ENCODE measurements at regions not wholly inside any gene's neighbourhood (a gene's known extent, or its start where the extent isn't known, plus 50 kb on each side); places are given as distances from the start of the nearest gene placed in this dataset.

GRCh38 chr10:29055101-29055500, 233.8 kb upstream of the LYZL1 start:
- RAD21 ChIA-PET (ENCODE audit: low non-redundant PET in 1 of 2, low total read pairs in 2 of 2, uncharacterized antibody in 2 of 2, unreplicated experiment in 2 of 2): no interaction called here
- no TSS peak for BruUV-seq (replicated peaks)
- Histone ChIP-seq H3K27me3 (ENCODE audit: insufficient read depth, low read length) (peaks cover 4% of the 10 kb centered on the region; the same call in 1 of the 2 replicates), H4K20me1 (ENCODE audit: insufficient read depth) (no peaks in the 10 kb centered on the region), H3K4me1 (ENCODE audit: control insufficient read depth in 1 of 2, insufficient read depth in 2 of 2, low read length in 2 of 2) (no peaks in the 10 kb centered on the region), H3K79me2 (ENCODE audit: insufficient read depth, low read length) (no peaks in the 10 kb centered on the region), H2AFZ (ENCODE audit: low read depth, low read length, poor library complexity, severe bottlenecking) (no peak overlapping the region), H3K4me3 (replicated peaks in 1 of 2; ENCODE audit: low read depth in 1 of 2, low read length in 2 of 2) (no peak overlapping the region), H3K36me3 (ENCODE audit: control insufficient read depth in 1 of 2, insufficient read depth in 2 of 2, low read length in 2 of 2) (no peaks in the 10 kb centered on the region), H3K9ac (ENCODE audit: low read length) (no peak overlapping the region), H3K27ac (ENCODE audit: low read depth, low read length) (no peak overlapping the region), H3K4me2 (ENCODE audit: low read length) (no peak overlapping the region), H3K9me2 (ENCODE audit: insufficient read depth) (no peaks in the 10 kb centered on the region), H3K9me3 (ENCODE audit: control insufficient read depth in 1 of 2, insufficient read depth in 1 of 2, low read depth in 1 of 2, low read length in 2 of 2) (no peaks in the 10 kb centered on the region)
- intact Hi-C loops (cut with micrococcal nuclease): no loop called here
- POLR2A ChIA-PET: no interaction called here
- CTCF ChIA-PET: no interaction called here
- no peak for DNase-seq (ENCODE audit: low read depth, low spot score)
- TF ChIP-seq EZH2phosphoT487 (IDR thresholded peaks at IDR 0.05; ENCODE audit: borderline replicate concordance) (no peak), FOSL1 (IDR thresholded peaks at IDR 0.05; ENCODE audit: low read depth) (no peak), SRF (IDR thresholded peaks at IDR 0.05; ENCODE audit: low read depth) (no peak), ZFX (IDR thresholded peaks at IDR 0.05) (no peak), SIN3A (IDR thresholded peaks at IDR 0.05; ENCODE audit: low read depth) (no peak), RAD21 (IDR thresholded peaks at IDR 0.05; ENCODE audit: low read depth) (no peak), ELF1 (IDR thresholded peaks at IDR 0.05; ENCODE audit: borderline replicate concordance, low read depth) (no peak), EZH2 (IDR thresholded peaks at IDR 0.05) (no peak), JUND (IDR thresholded peaks at IDR 0.05) (no peak), CEBPB (IDR thresholded peaks at IDR 0.05; ENCODE audit: low read depth) (no peak), SP1 (IDR thresholded peaks at IDR 0.05; ENCODE audit: low read depth) (no peak), ZNF274 (IDR thresholded peaks at IDR 0.05; ENCODE audit: low read depth, low read length) (no peak), TCF7L2 (IDR thresholded peaks at IDR 0.05; ENCODE audit: borderline replicate concordance, extremely low read depth, insufficient read depth, insufficient read length) (no peak), EGR1 (IDR thresholded peaks at IDR 0.05; ENCODE audit: low read depth) (no peak), POLR2AphosphoS5 (IDR thresholded peaks at IDR 0.05; ENCODE audit: low read depth, low read length) (no peak), YY1 (IDR thresholded peaks at IDR 0.05; ENCODE audit: extremely low read depth, insufficient replicate concordance, low read depth, low read length) (no peak)
- TF ChIP-seq, protein P1, sequence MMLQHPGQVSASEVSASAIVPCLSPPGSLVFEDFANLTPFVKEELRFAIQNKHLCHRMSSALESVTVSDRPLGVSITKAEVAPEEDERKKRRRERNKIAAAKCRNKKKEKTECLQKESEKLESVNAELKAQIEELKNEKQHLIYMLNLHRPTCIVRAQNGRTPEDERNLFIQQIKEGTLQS (IDR thresholded peaks at IDR 0.05): no peak
- TF ChIP-seq, protein P2, sequence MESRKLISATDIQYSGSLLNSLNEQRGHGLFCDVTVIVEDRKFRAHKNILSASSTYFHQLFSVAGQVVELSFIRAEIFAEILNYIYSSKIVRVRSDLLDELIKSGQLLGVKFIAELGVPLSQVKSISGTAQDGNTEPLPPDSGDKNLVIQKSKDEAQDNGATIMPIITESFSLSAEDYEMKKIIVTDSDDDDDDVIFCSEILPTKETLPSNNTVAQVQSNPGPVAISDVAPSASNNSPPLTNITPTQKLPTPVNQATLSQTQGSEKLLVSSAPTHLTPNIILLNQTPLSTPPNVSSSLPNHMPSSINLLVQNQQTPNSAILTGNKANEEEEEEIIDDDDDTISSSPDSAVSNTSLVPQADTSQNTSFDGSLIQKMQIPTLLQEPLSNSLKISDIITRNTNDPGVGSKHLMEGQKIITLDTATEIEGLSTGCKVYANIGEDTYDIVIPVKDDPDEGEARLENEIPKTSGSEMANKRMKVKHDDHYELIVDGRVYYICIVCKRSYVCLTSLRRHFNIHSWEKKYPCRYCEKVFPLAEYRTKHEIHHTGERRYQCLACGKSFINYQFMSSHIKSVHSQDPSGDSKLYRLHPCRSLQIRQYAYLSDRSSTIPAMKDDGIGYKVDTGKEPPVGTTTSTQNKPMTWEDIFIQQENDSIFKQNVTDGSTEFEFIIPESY (IDR thresholded peaks at IDR 0.05; ENCODE audit: extremely low read depth, insufficient replicate concordance, low read length): no peak
- ATAC-seq: no peak

Measured in HCT116 (cell line).